D341Med (cell line): ENCODE measurements at regions not wholly inside any gene's neighbourhood (a gene's known extent, or its start where the extent isn't known, plus 50 kb on each side); places are given as distances from the start of the nearest gene placed in this dataset.

ENCODE experiments used
- DNase-seq: peaks from one replicate; pipeline ENCODE4 v3.0.0; 2012; ENCODE audit warnings: low spot score

- DNase-seq = no peak
Measured at GRCh38 chr10:128875956-128876736, 590.9 kb upstream of the MGMT start.

GRCh38 chr10:128877141-128877540 lies 589.9 kb upstream of the MGMT start:
- no peak for DNase-seq

GRCh38 chr10:128877936-128878335 lies 589.1 kb upstream of the MGMT start:
- no peak for DNase-seq

- DNase-seq = no peak
Measured at GRCh38 chr10:128879030-128879429, 588.0 kb upstream of the MGMT start.

- no peak for DNase-seq
Measured at GRCh38 chr10:128879441-128880140, 587.5 kb upstream of the MGMT start.

GRCh38 chr10:128880159-128880725 lies 586.8 kb upstream of the MGMT start:
- no peak for DNase-seq

- DNase-seq = no peak
Measured at GRCh38 chr10:128881086-128881485, 586.0 kb upstream of the MGMT start.

GRCh38 chr10:128883231-128884032 lies 583.6 kb upstream of the MGMT start:
- DNase-seq = no peak

- no peak for DNase-seq
Measured at GRCh38 chr10:128884033-128884425, 583.0 kb upstream of the MGMT start.

- no peak for DNase-seq
Measured at GRCh38 chr10:128884496-128885072, 582.5 kb upstream of the MGMT start.

- no peak for DNase-seq
Measured at GRCh38 chr10:128885573-128886555, 581.2 kb upstream of the MGMT start.

GRCh38 chr10:128887856-128888255 lies 579.2 kb upstream of the MGMT start:
- no peak for DNase-seq

GRCh38 chr10:128892005-128892404 lies 575.0 kb upstream of the MGMT start:
- no peak for DNase-seq

GRCh38 chr10:128894641-128895040 lies 572.4 kb upstream of the MGMT start:
- no peak for DNase-seq

- DNase-seq = no peak
Measured at GRCh38 chr10:128895473-128895872, 571.6 kb upstream of the MGMT start.

GRCh38 chr10:128896116-128896795 lies 570.8 kb upstream of the MGMT start:
- DNase-seq = no peak

- DNase-seq = no peak
Measured at GRCh38 chr10:128896963-128897362, 570.1 kb upstream of the MGMT start.

- DNase-seq = no peak
Measured at GRCh38 chr10:128897401-128898129, 569.5 kb upstream of the MGMT start.

- DNase-seq = no peak
Measured at GRCh38 chr10:128898133-128898915, 568.7 kb upstream of the MGMT start.
